ENCODE measurements at regions not wholly inside any gene's neighbourhood (a gene's known extent, or its start where the extent isn't known, plus 50 kb on each side); places are given as distances from the start of the nearest gene placed in this dataset.

DNA sequence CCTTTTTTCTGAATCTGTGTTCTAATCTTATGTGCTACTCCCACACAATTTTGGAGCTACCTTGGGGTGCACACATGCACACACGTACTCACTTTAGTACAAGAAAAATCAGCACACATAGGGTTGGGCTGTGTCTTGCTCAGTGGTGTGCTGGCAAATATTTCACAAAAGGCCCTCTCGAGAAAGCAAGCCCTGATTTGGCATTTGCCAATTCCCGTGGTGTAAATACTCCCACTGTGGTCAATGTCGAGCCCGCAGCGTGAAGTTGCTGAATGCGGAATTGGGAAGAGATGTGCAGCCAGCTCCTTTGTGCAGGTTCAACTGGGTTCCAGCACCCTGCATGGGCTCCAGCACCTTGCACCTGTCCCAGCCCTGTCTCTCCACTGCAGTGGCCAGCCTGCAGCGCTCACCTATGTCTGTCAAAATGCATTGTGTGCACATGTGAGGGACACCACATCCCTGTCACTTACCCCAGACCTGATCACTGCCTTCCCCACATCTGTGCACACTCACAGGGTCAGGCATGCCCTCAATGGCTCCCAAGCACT lies 78.4 kb upstream of the WNT4 start:
- DNase-seq, result no peak

DNA sequence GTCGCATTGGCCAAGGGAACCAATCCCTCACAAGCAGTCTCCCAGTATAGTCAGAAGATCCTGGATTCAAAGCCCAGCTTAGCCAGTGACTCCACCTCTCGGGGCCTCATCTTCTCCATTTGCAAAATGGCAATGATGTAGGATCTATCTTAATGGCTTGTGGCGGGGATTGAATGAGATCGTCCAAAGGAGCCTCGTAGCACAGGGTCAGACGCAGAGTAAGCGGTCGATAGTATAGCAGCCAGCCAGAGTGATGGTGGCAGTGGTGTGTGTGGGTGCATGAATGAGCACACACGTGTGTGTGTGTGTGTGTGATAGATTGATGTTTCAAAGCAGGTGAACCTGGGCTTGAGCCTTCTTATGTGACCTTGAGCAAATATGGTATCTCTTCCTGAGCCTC lies 79.8 kb upstream of the WNT4 start:
- no peak for DNase-seq

- no peak for DNase-seq
Measured at GRCh38 chr1:22223176-22223575, 80.3 kb upstream of the WNT4 start.

DNA sequence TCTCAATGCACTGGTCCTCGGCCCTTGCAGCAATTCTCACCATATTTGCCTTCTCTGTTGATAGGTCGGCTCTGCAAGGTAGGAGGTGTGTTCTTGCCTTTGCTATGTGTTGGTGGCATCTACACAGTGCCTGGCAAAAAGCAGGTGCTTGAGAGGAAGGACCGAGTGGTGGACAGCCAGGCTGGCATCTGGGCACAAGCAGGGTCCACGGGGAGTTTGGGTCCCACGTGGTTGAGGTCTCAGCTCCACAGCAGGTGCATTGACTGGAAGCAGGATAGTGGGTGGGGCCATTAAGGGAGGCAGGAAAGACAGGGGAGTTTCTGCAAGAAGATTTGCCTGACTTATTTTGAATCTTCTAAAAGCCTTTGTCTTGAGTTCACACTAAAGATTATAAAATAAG lies 81.2 kb upstream of the WNT4 start:
- no peak for DNase-seq

GRCh38 chr1:22224631-22225030 lies 81.7 kb upstream of the WNT4 start:
- no peak for DNase-seq

DNA sequence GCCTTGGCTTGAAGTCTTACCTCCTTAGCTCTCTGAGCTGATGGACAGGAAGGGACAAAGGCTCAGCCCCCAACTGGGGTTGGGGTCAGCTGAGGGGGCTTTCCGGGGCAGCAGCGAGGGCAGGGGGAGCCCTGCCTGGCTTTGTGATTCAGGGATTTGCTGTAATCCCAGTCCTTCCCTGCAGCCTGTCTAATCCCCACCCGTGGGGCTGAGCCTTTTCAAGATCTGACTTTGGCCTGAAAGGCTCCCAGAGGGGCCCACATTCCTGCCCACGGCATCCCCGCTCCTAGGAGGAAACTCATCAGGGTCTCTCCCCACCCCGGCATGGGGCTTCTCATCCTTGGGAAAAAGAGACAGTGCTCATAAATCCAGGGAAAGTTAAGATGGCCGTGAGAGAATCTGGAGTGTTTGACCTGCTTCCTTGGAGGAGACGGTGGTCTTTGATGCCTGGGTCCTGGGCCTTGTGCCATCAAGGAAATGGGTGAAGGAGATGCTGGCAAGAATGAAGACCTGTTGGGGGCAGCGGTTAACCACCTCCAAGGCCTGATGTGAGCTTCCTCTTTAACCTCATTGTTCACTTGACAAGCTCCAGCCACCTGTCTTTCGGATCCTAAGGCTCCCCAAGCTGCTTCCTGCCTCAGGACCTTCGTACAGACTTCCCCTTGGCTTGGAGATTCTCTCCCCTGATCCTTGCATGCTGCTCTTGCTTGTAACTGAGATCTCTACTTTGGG lies 83.1 kb upstream of the WNT4 start:
- no peak for DNase-seq

DNA sequence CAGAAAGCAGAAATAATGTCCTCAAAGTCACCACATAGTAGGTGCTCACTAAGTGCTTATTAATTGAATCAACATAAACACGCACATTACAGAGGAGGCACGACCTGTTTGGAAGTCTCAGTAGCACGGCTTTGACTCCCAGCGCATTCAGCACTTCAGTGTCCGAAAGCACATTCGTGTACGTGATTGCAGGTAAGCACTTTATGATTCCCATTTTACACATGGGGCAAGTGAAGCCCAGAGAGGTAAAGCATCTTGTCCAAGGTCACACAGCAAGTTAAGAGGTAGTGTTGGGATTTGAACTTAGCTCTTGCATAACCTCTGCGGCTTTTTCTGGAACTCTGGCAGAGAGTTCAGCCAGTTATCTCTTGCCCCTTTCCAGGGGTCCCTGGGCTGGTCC lies 85.2 kb upstream of the WNT4 start:
- no peak for DNase-seq

DNA sequence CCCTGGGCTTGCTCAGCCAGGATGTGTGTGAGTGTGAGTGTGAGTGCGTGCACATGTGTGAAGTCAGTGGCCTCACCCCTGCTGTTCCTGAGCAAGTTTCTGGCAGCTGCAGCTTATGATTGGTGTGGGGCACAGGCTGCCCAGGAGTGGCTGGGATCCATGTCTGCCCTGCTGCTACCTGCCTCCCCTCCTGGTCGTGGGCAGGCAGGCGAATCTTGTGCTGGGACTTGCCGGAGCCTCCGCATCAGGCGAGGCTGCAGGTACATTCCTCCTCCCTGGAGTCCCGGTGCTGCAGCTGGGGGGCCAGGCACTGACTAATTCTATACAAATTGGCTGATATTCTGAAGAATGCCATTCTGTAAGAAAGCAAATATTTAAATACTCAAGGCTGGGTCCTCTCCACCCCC lies 85.6 kb upstream of the WNT4 start:
- DNase-seq, result no peak

GRCh38 chr1:22229379-22229778 lies 86.5 kb upstream of the WNT4 start:
- no peak for DNase-seq

DNA sequence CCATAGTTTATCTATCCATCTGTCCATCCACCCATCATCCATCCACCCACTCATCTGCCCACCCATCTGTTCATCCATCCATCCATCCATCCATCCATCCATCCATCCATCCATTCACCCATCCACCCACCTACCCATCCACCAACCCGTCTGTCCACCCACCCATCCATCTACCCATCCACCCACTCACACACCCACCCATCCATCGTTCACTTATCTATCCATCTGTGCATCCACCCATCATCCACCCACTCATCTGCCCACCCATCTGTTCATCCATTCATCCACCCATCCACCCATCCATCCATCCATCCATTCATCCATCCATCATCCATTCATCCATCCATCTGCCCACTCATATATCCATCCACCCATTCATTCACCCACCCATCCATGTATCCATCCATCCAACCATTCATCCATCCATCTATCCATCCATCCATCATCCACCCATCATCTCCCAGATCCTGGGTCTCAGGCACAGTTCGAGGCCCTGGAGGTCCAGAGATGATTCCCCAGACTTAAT lies 88.2 kb upstream of the WNT4 start:
- DNase-seq, result no peak

GRCh38 chr1:22231995-22232690 lies 89.2 kb upstream of the WNT4 start:
- DNase-seq, result no peak

DNA sequence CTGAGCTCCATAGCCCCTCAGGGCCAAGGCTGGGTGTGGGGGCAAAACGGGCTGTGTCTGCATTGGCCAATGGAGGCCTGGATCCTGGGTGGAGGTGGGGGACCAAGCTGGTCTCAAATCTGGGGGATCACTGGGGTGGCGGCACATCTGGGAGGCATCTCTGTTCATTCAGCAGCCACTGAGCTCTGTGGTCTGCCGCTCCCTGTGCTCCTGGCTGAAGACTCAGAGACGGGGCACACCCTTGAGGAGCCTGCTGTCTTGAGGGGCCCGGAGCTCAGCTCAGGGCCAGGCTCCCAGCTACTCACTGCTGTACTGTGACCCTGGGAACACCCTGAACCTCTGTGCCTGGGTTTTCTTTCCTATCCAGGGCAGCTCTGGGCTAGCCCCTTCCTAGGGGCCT lies 90.3 kb upstream of the WNT4 start:
- no peak for DNase-seq

DNA sequence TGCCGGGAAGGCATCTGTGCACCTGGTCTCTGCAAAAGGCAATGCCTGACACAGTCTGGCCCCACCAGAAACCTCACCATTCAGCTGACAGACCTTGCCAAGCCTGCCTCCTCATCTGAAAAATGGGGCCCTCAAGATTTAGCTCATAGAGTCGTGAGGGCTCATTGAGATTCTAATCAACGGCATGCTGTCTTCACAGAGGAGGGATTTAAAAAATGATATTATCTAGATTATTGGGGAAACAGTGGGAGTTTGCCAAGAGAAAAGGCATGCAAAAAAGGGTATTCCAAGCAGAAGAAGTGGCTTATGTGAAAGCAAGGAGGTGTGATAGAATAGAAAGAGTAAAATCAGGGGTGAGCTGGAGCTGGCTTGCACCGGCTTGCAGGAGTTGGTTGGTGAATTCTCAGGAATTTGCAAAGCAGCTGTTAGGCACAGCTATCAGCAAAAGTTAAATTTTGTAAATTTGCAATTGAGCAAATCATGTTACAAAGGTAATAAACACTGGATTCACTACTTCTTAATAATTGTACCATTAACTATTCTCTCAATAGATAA lies 91.7 kb upstream of the WNT4 start:
- no peak for DNase-seq

DNA sequence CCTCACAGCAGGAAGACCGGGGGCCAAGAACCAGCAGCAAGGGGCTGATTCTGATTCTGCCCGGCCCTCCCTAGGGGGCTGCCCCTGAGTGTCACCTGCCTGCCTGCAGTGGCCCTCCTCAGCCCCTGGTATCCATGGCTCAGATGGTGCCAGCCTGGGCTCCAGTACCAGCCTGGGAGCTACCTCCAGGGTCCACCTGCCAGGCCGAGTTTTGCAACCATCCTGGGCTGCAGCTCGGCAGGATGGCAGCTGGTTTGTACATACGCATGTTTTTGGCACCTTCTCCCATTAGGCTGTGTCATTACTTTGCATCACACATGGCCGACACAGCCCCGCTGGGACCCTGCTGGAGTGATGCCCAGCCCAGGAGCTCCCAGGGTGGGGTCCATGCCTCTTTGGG lies 93.3 kb upstream of the WNT4 start:
- DNase-seq, result no peak

GRCh38 chr1:22236900-22237299 lies 94.0 kb upstream of the WNT4 start:
- DNase-seq, result no peak

GRCh38 chr1:22237433-22238093 lies 94.7 kb upstream of the WNT4 start:
- DNase-seq, result no peak

GRCh38 chr1:22238356-22239224 lies 95.7 kb upstream of the WNT4 start:
- DNase-seq, result no peak

- no peak for DNase-seq
Measured at GRCh38 chr1:22239378-22239777, 96.5 kb upstream of the WNT4 start.

GRCh38 chr1:22241250-22241649 lies 98.4 kb upstream of the WNT4 start:
- DNase-seq, result no peak

DNA sequence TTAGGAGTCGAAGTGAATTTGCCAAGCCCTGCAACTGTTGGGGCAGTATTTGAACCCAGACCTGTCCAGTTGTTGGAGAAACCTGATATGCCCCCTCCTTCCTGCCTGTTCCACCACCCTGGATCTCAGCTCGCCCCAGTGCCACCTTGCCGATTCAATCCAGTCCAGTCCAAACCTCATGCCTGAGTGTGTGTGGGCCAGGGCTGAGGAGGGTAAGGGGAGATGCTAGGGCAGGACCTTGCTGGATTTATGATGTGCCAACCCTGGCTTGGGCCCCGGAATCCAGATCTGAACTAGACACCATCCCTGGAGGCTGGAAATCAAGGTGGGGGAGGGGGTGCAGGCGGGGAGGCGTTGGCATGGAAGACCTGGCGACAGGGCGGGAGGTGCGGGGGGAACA lies 98.9 kb upstream of the WNT4 start:
- DNase-seq, result no peak

DNA sequence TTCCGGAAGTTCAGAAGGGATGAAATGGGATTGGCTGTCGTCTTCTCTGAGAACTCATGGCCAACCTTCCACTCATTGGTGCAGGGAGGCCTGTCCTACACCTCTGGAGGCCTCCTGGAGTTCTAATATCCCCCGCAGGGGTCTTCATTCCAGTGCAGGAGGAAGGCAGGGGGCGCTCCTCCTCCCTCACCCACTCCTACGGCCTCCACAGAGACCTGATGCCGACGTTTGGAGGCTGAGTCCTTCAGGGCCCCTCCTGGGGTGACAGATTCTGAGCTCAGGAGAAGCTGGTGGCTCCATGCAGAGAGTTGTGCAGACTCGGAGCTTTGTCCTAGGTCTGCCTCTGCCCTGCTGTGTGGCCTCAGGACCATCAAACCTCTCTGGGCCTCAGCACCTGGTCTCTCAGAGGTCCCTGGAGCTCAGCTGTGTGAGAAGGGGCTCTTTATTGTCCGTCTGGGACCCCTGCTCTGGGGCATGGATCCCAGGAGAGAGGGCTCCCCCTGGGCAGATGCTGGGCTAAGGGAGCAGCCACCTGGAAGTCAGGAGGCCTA lies 102.3 kb upstream of the WNT4 start:
- DNase-seq, result no peak

GRCh38 chr1:22245726-22246125 lies 102.8 kb upstream of the WNT4 start:
- DNase-seq, result no peak

All from NCI-H526 (cell line).